ENCODE measurements at regions not wholly inside any gene's neighbourhood (a gene's known extent, or its start where the extent isn't known, plus 50 kb on each side); places are given as distances from the start of the nearest gene placed in this dataset. TPM values are rescaled to one million over a fixed set of nuclear protein-coding genes. Genes with fewer than 3 reads are reported as not detected.
A peak's percentile ranks its signal among the peaks of the same experiment; 100 is the strongest.

GRCh38 chr5:103617090-103617489, 54.5 kb upstream of the NUDT12 start:
- no peak overlapping the region for H2BK15ac ChIP-seq (replicated peaks; ENCODE audit: low read depth)
- no peaks in the 10 kb centered on the region for H3K4me1 ChIP-seq (ENCODE audit: control insufficient read depth, low read depth, low read length)
- no peak overlapping the region for H3K23ac ChIP-seq (ENCODE audit: low read length)
- no CpG with 5 or more reads among the region's 1 CpG for WGBS (ENCODE audit: extremely low coverage, insufficient coverage, low lambda C conversion rate)
- no peak overlapping the region for H2BK120ac ChIP-seq (ENCODE audit: low read depth, low read length)
- H3K4me2 ChIP-seq (ENCODE audit: low read length): no peak overlapping the region
- no peak overlapping the region for H3K27ac ChIP-seq (ENCODE audit: low read depth, low read length)
- H3K56ac ChIP-seq (ENCODE audit: low read length): no peak overlapping the region
- H3K9ac ChIP-seq (ENCODE audit: low read length): no peak overlapping the region
- no peak for DNase-seq
- no peaks in the 10 kb centered on the region for H3K79me1 ChIP-seq (ENCODE audit: low read length)
- no peak overlapping the region for H3K18ac ChIP-seq (ENCODE audit: low read length)
- H2BK5ac ChIP-seq (ENCODE audit: low read length): no peak overlapping the region
- no peaks in the 10 kb centered on the region for H3K79me2 ChIP-seq (ENCODE audit: control insufficient read depth, insufficient read depth, low read length)
- no peaks in the 10 kb centered on the region for H3K27me3 ChIP-seq (ENCODE audit: insufficient read depth, low read length, poor library complexity)
- no peaks in the 10 kb centered on the region for H3K36me3 ChIP-seq (ENCODE audit: control insufficient read depth, insufficient read depth, low read length)
- no peak overlapping the region for H3K4ac ChIP-seq (ENCODE audit: low read depth, low read length)
- H4K5ac ChIP-seq (ENCODE audit: low read length): no peak overlapping the region
- H2AK5ac ChIP-seq (ENCODE audit: low read length): no peak overlapping the region
- H3K4me3 ChIP-seq (ENCODE audit: low read length): no peak overlapping the region
- H4K8ac ChIP-seq (ENCODE audit: low read depth, low read length): no peak overlapping the region

- Histone ChIP-seq H3K23ac (ENCODE audit: low read length) (no peak overlapping the region), H3K36me3 (ENCODE audit: control insufficient read depth, insufficient read depth, low read length) (no peaks in the 10 kb centered on the region), H3K79me1 (ENCODE audit: low read length) (no peaks in the 10 kb centered on the region), H3K9ac (ENCODE audit: low read length) (no peak overlapping the region), H2AK5ac (ENCODE audit: low read length) (no peak overlapping the region), H3K27me3 (ENCODE audit: insufficient read depth, low read length, poor library complexity) (no peaks in the 10 kb centered on the region), H3K4ac (ENCODE audit: low read depth, low read length) (no peak overlapping the region), H2BK120ac (ENCODE audit: low read depth, low read length) (no peak overlapping the region), H3K27ac (ENCODE audit: low read depth, low read length) (no peak overlapping the region), H4K8ac (ENCODE audit: low read depth, low read length) (no peak overlapping the region), H3K56ac (ENCODE audit: low read length) (no peak overlapping the region), H3K4me1 (ENCODE audit: control insufficient read depth, low read depth, low read length) (no peaks in the 10 kb centered on the region), H3K4me3 (ENCODE audit: low read length) (no peak overlapping the region), H4K5ac (ENCODE audit: low read length) (no peak overlapping the region), H2BK15ac (replicated peaks; ENCODE audit: low read depth) (no peak overlapping the region), H2BK5ac (ENCODE audit: low read length) (no peak overlapping the region), H3K18ac (ENCODE audit: low read length) (no peak overlapping the region), H3K79me2 (ENCODE audit: control insufficient read depth, insufficient read depth, low read length) (no peaks in the 10 kb centered on the region), H3K4me2 (ENCODE audit: low read length) (no peak overlapping the region)
- no CpG with 5 or more reads among the region's 1 CpG for WGBS (ENCODE audit: extremely low coverage, insufficient coverage, low lambda C conversion rate)
- peak; percentile 11 for DNase-seq
Observed at GRCh38 chr5:103612545-103612944, 50.0 kb upstream of the NUDT12 start.

Small RNA genes in the stretch of these regions (small RNA-seq; reads per million reads assigned to genes)
- gene PSMC1P5 (ENCODE audit: insufficient read depth) (not detected), gene RF00322 (ENCODE audit: insufficient read depth) (not detected), gene RN7SL255P (ENCODE audit: insufficient read depth) (not detected), gene RNA5SP189 (ENCODE audit: insufficient read depth) (not detected), gene RNU1-140P (ENCODE audit: insufficient read depth) (not detected), gene RNU6-334P (ENCODE audit: insufficient read depth) (not detected)
